Fibroblast of skin of right biceps (primary cell): ENCODE measurements at regions not wholly inside any gene's neighbourhood (a gene's known extent, or its start where the extent isn't known, plus 50 kb on each side); places are given as distances from the start of the nearest gene placed in this dataset.
"Not testable (repeated sequence)": the region's sequence is repeated elsewhere in the genome, so short reads cannot be mapped to it uniquely, and the experiment has no call there.

Experiments
- DNase-seq: peaks from one replicate; pipeline ENCODE4 v3.0.0-alpha.2; 2013

GRCh38 chr12:126404293-126404881 lies 1339.2 kb downstream of the AACS start:
- DNase-seq: no peak

GRCh38 chr12:126418400-126418799 lies 1353.2 kb downstream of the AACS start:
- no peak for DNase-seq

DNA sequence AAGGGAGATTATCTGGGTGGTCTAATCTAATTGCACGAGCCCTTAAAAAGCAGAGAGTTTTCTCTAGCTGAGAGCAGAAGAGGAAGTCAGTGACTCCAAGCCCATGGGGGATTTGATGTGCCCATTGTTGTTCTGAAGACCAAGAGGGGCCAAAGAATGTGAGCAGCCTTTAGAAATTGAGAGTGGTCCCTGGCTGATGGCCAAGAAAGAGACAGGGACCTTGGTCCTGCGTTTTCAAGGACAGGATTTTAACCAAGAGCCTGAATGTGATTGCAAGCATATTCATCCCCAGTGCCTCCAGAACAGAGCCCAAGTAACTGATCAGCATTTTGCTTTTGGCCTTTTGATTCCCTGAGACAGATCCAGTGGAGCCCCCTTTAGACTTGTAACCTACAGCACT lies 1353.9 kb downstream of the AACS start:
- no peak for DNase-seq

GRCh38 chr12:126424696-126425095 lies 1359.5 kb downstream of the AACS start:
- DNase-seq: no peak

DNA sequence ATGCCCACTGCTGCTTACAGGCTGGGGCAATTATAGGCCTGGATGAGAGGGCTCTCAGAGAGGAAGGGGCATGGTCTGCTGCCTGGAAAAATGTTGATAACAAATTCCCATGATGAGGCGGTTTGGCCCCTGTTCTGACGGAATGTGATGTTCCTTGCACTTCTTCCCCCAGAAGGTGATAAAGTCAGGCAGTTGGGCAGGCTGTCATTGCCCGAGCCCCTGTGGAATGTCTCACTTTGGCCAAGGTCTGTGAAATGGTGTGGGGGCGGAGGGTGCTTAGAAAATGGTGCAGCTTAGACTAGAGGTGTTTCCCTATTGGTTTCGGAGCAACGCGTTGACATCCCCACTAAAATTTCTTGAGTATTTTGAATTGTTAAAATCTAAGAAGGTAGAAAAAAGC lies 1360.0 kb downstream of the AACS start:
- DNase-seq: no peak

- DNase-seq: no peak
Observed at GRCh38 chr12:126428769-126429168, 1363.5 kb downstream of the AACS start.

GRCh38 chr12:126430921-126431320 lies 1365.7 kb downstream of the AACS start:
- no peak for DNase-seq

DNA sequence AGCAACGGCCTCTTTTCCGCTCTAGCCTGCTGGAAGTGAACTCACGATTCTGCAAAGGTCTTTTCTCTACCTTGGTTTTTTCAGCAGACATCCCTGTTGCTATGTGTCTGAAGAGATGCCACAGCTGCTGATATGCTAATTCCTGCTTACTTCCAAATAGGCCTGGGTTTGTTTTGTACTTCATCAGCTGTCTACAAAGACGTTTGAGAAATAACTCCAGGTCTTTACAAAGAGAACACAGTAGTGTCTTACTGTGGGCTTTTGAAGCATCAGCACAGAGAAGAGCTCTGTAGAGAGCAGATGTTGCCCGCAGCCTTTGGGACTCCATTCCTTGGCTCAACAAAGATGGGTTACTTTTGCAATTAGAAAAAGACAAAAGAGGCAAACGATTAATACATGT lies 1366.5 kb downstream of the AACS start:
- no peak for DNase-seq

DNA sequence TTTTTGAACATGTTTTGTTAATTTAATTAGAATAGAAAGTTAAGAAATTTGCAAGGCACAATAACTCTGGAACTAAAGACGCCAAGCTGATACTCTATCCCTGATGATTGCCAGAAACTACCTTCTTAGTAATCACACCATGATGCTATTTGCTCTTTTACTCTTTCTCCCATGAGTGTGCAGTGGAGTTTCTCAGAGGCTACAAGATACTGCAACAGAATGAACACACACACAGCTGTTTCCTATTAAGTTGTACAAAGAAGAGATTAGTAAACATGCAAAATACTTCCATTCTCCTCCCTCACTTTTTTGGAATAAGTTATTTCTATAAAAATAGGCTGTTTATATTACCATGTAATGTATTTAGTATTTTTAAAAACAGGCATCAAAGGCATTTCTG lies 1367.5 kb downstream of the AACS start:
- no peak for DNase-seq

DNA sequence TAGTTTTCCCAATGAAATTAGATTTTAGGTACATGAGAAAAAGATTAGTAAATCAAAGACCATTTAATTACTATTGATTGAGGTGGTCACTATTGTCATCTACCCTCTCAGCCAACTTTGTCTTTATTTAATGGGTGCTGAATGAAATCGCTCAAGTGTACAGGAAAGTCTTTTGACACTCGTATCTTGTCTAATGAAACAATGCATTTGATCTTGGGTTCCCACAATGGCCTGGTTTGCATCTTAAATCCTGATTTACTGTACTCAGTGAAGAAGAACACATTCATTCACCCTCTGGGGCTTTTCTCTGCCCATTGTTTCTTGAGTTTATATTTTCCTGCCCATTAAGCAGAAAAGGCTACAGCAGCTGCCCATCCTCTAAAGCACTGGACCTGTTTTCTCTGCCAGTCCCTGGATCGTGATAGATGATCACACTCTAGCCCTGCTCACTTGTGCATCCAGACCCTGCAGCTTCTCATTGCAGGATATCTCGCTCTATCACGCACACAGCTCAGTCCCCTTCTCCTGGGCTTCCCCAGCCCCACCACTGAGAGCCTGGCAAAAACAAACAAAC lies 1369.3 kb downstream of the AACS start:
- no peak for DNase-seq

DNA sequence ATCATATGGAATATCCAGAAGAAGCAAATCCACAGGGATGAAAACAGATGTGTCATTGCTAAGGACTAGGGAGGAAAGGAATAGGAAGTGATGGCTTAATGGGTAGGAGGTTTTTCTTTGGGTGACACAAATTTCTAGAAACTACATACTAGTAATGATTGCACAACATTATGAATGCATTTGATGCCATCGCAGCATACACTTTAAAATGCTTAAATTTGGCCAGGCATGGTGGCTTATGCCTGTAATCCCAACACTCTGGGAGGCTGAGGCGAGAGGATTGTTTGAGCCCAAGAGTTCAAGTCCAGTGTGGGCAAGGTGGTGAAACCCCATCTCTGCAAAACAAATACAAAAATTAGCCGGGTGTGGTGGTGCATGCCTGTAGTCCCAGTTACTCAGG lies 1370.8 kb downstream of the AACS start:
- DNase-seq: no peak

DNA sequence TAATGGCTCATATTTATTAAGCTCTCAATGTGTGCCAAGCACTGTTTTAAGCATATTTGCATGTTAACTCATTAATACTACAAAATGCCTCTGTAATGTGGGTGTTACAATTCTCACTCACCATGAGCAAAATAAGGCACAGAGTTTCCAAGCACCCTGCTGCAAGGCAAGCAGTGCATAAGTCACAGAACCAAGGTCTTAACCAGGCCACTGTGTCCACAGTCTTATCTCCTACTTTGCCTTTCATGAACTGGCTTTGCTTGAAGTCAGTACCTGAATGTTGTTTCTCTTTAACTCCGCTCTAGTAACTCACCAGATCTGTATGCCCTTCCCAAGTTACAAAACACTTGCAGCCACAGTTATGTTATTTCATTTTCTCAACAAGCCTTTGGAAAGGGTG lies 1372.7 kb downstream of the AACS start:
- no peak for DNase-seq

GRCh38 chr12:126443977-126444376 lies 1378.7 kb downstream of the AACS start:
- no peak for DNase-seq

GRCh38 chr12:126447346-126447745 lies 1382.1 kb downstream of the AACS start:
- DNase-seq: no peak

DNA sequence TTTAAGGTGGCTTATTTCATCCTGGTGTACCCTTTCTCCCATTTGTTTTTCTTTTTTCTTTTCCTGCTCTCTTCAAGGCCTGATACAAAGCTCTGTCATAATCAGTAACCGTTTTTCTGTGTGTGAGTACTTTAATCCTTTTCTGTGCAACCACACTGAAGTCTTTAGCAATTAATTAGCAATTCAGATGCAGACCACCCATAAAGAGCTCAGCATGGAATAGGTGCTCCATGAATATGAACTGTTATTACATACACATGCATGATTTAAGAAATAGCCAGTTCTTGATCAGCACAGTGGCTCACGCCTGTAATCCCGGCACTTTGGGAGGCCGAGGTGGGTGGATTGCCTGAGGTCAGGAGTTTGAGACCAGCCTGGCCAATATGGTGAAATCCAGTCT lies 1386.6 kb downstream of the AACS start:
- DNase-seq: no peak

GRCh38 chr12:126452686-126453085 lies 1387.5 kb downstream of the AACS start:
- DNase-seq: not testable (repeated sequence)

GRCh38 chr12:126454581-126454980 lies 1389.3 kb downstream of the AACS start:
- DNase-seq: no peak

DNA sequence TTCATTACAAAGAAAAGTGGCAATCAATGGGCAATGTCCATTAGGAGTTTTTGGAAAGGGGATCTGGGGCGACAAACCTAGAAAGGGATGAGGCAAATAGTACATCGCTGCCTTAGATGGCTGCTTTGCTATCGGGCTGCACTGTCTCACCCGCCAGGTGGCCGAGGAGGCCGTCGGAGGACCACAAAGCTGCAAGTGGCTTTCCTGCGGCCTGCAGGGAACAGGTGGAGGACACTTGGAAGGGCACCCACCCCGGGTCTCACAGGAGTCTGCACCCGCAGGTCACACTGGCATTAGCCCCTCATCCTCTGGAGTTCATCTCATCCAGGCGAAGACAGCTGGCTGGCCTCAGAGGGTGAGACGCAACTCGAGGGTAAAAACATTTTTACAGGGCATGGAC lies 1392.5 kb downstream of the AACS start:
- no peak for DNase-seq

DNA sequence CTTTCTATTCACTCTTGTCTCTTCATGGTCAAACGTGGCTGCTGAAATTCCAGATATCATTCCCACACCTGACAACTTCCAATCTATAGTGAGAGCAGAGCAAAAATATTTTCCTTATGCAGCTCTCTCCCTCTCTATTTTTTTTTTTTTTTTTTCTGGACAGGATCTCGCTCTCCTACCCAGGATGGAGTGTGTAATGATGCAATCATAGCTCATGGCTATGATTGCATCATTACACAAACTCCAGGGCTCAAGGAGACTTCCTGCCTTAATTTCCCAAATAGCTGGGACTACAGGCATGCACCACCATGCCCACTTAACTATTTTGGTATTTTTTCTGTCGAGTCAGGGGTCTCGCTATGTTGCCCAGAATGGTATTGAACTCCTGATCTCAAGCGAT lies 1398.9 kb downstream of the AACS start:
- no peak for DNase-seq

DNA sequence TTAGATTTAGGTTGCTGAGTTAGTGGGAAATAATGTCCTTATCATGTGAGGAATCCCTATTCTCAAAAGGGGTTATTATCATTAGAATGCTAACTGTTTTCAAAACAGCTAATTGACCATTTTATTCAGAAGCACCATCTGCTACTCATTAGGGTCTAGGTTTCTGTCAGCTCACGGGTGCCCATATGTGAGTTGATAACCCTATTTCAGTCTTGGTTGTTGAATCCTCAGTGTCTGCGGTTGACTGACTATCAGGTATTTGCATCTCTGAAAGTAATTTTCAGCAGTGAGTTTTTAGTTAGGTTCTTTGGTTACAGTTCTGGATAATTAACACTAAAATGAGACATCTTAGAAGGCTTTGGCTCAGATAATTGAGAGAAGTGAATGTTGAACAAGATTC lies 1404.0 kb downstream of the AACS start:
- no peak for DNase-seq

GRCh38 chr12:126474703-126475102 lies 1409.5 kb downstream of the AACS start:
- no peak for DNase-seq

- no peak for DNase-seq
Observed at GRCh38 chr12:126480451-126480850, 1415.2 kb downstream of the AACS start.

DNA sequence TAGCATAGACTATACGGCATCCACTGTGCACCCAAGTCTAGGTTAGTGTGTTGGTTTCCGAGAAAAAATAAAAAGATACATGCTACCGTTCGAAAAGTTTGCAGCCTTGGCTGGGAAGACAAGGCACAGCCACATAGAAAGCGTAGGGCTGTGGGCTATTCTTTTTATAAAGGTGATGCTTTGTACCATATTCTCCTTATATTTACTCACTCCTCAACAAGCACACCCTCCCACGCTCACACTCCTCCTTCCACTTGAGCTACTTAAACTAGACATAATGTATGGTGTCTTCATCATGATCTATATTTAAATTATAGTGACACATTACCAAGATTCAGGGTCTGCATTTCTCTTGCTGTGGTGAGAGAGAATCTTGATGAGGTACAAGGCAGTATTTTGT lies 1416.5 kb downstream of the AACS start:
- DNase-seq: no peak

DNA sequence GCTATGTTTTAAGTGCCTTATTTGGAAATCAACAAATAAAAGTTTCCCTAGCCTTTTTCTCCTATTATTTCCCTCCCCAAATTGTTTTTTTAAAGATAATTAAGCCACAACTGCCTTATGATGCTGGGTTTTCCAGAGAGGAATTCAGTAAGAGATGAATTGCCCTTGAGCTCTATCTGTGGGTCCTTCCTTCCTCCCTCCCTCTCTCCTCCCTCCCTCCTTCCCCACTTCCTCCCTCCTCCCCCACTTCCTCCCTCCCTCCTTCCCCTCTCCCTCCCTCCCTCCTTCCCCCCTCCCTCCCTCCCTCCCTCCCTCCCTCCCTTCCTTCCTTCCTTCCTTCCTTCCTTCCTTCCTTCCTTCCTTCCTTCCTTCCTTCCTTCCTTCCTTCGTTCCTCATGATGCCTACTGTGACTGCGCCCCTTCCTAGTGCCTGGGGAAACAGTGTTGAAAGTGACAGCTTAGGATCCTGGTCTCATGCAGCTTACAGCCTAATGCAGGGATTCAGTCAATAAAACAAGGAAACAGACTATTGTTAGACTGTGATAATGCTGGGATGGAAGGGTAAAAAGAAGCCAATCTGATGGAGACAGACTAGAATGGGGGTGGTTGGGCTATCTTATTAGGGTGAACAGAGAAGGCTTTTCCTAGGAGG lies 1417.1 kb downstream of the AACS start:
- no peak for DNase-seq
